CD4-positive, CD25-positive, alpha-beta regulatory T cell (primary cell): ENCODE measurements at regions not wholly inside any gene's neighbourhood (a gene's known extent, or its start where the extent isn't known, plus 50 kb on each side); places are given as distances from the start of the nearest gene placed in this dataset.
"Not testable (repeated sequence)": the region's sequence is repeated elsewhere in the genome, so short reads cannot be mapped to it uniquely, and the experiment has no call there.

ENCODE experiments used
- ATAC-seq, 2 donors: fragments of 150-1000 bp; cut with Tn5 transposase; one replicate each; pipeline ENCODE4 v1.10.0; 2021; ENCODE audit warnings: low read depth in 2 of 2, moderate number of reproducible peaks in 2 of 2, moderate library complexity in 1 of 2
- DNase-seq, 3 donors: peaks; one replicate each; pipeline versions ENCODE4 v3.0.0 to v3.0.0-alpha.2; 2012 to 2022; ENCODE audit warnings: mixed read lengths in 1 of 3
- H3K27ac ChIP-seq: one replicate; pipeline ENCODE4 v1.7.0; 2013; ENCODE audit warnings: mild to moderate bottlenecking, low read length; ENCODE audit not compliant: insufficient read depth, poor library complexity, severe bottlenecking
- H3K27me3 ChIP-seq: one replicate; pipeline ENCODE4 v1.7.0; 2013; ENCODE audit warnings: low read length; ENCODE audit not compliant: control insufficient read depth, insufficient read depth
- H3K36me3 ChIP-seq: one replicate; pipeline ENCODE4 v1.7.0; 2013; ENCODE audit warnings: mild to moderate bottlenecking, low read length, moderate library complexity; ENCODE audit not compliant: control insufficient read depth, insufficient read depth
- H3K4me1 ChIP-seq: 2 replicates; pipeline ENCODE4 v1.7.0; 2013; ENCODE audit warnings: mild to moderate bottlenecking, low read length; ENCODE audit not compliant: insufficient read depth, control insufficient read depth, poor library complexity, severe bottlenecking
- H3K4me3 ChIP-seq: one replicate; pipeline ENCODE4 v1.7.0; 2013; ENCODE audit warnings: low read depth, mild to moderate bottlenecking, low read length, moderate library complexity
- H3K9me3 ChIP-seq, 2 experiments: 1 replicate in 1 of 2; 2 replicates in 1 of 2; pipeline ENCODE4 v1.7.0; 2013; ENCODE audit warnings: low read length in 2 of 2, mild to moderate bottlenecking in 1 of 2, moderate library complexity in 1 of 2; ENCODE audit not compliant: control insufficient read depth in 2 of 2
- H3K27ac Mint-ChIP-seq, 3 donors: one replicate each; pipeline ENCODE4 v1.8.0; 2020 to 2022; ENCODE audit warnings: mild to moderate bottlenecking in 3 of 3, mixed read lengths in 3 of 3, moderate library complexity in 2 of 3
- H3K27me3 Mint-ChIP-seq: one replicate; pipeline ENCODE4 v1.8.0; 2022; ENCODE audit warnings: mild to moderate bottlenecking, mixed read lengths
- H3K36me3 Mint-ChIP-seq: one replicate; pipeline ENCODE4 v1.8.0; 2020; ENCODE audit warnings: mixed read lengths
- H3K4me1 Mint-ChIP-seq, 4 donors: one replicate each; pipeline ENCODE4 v1.8.0; 2020 to 2022; ENCODE audit warnings: mixed read lengths in 4 of 4, mild to moderate bottlenecking in 1 of 4
- H3K4me3 Mint-ChIP-seq, 4 donors: one replicate each; pipeline ENCODE4 v1.8.0; 2020 to 2022; ENCODE audit warnings: mild to moderate bottlenecking in 4 of 4, mixed read lengths in 4 of 4, moderate library complexity in 3 of 4
- H3K9me3 Mint-ChIP-seq, 7 donors: one replicate each; pipeline ENCODE4 v1.8.0; 2020 to 2022; ENCODE audit warnings: mixed read lengths in 7 of 7, mild to moderate bottlenecking in 3 of 7, moderate library complexity in 2 of 7

DNA sequence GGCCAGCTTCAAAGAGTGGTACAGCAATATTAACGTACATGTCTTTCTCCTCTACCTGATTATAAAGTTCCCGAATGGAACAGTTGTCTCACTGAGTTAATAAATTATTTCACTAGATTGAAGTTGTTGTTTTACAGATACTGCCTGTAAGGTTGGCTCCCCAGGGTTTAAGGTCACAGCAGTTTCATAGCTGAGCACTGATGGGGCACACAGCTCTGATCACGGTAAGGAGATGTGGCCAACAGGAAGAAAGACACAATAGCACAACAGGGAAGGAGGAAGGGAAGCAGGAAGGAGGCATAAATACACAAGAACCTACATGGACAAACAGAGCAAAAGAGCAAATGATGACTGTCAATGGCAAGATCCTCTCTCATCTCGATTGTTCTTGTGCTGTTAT is 215.6 kb downstream of the WNT5A start:
- H3K4me3 ChIP-seq = no peak overlapping the region
- H3K4me1 Mint-ChIP-seq = no peaks in the 10 kb centered on the region
- no peak overlapping the region for H3K27ac Mint-ChIP-seq

DNA sequence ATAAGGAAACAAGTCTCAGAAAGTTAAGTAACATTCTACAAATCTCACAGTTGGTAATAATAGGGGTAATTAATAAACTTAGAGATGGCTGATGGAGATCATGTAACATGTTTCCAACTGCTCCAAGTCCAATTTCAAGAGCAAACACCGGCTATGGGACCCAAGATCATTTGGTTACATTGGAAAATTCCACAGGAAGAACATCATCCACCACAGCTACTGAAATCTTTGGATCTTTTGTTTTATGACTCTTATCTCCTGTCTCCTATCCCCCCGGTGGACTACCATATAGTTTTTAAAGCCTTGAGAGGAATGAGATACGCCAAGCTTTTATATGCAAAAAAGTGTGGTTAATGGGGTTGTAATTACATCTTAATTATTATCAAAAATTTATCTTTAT is 216.1 kb downstream of the WNT5A start:
- Mint-ChIP-seq H3K36me3 (no peaks in the 10 kb centered on the region), H3K27me3 (no peaks in the 10 kb centered on the region)

More for the DNA sequence above, 215.6 kb downstream of the WNT5A start:
- Mint-ChIP-seq H3K4me3 (no peak overlapping the region), H3K27me3 (no peaks in the 10 kb centered on the region), H3K36me3 (no peaks in the 10 kb centered on the region), H3K9me3 (peaks cover 0 to 3% (median 0%) of the 10 kb centered on the region in 7 donors)
- Histone ChIP-seq H3K27ac (no peak overlapping the region), H3K36me3 (no peaks in the 10 kb centered on the region), H3K4me1 (no peaks in the 10 kb centered on the region), H3K9me3 (no peaks in the 10 kb centered on the region), H3K27me3 (no peaks in the 10 kb centered on the region)
- DNase-seq (no peak), ATAC-seq (no peak)

DNA sequence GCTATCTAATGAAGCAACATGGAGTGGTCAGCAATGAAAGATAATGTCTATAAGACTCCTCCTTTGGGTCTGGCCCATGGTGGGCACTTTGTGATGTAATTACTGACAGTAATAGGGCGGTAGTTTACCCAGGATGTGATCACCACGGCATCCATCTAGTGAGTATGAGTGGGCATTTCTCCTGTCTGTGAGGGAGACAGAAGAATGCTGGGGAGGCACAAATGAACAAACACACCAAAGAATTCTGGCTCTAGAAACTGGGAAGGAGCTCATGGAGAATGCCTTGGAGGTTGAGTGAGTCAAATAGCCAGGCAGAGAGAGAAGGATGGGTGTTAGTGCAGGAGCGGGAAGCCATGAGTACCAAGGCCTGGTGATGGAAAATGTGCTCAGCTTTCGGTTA is 217.5 kb downstream of the WNT5A start:
- Histone ChIP-seq H3K4me1 (no peaks in the 10 kb centered on the region), H3K4me3 (no peak overlapping the region), H3K36me3 (no peaks in the 10 kb centered on the region), H3K9me3 (no peaks in the 10 kb centered on the region), H3K27me3 (no peaks in the 10 kb centered on the region), H3K27ac (no peak overlapping the region)
- Mint-ChIP-seq H3K36me3 (no peaks in the 10 kb centered on the region), H3K4me1 (no peaks in the 10 kb centered on the region), H3K9me3 (peaks cover 0 to 3% (median 0%) of the 10 kb centered on the region in 7 donors), H3K27ac (peak overlapping the region in 1 of 3 donors; percentile 48), H3K27me3 (no peaks in the 10 kb centered on the region), H3K4me3 (no peak overlapping the region)
- DNase-seq = no peak
- ATAC-seq = no peak

More for the DNA sequence above, 216.1 kb downstream of the WNT5A start:
- peaks cover 0 to 3% (median 0%) of the 10 kb centered on the region in 7 donors for H3K9me3 Mint-ChIP-seq
- Histone ChIP-seq H3K4me1 (no peaks in the 10 kb centered on the region), H3K27me3 (no peaks in the 10 kb centered on the region), H3K4me3 (no peak overlapping the region), H3K27ac (no peak overlapping the region), H3K36me3 (no peaks in the 10 kb centered on the region), H3K9me3 (no peaks in the 10 kb centered on the region)
- H3K27ac Mint-ChIP-seq = no peak overlapping the region
- no peaks in the 10 kb centered on the region for H3K4me1 Mint-ChIP-seq
- H3K4me3 Mint-ChIP-seq = no peak overlapping the region
- ATAC-seq (no peak), DNase-seq (no peak)

DNA sequence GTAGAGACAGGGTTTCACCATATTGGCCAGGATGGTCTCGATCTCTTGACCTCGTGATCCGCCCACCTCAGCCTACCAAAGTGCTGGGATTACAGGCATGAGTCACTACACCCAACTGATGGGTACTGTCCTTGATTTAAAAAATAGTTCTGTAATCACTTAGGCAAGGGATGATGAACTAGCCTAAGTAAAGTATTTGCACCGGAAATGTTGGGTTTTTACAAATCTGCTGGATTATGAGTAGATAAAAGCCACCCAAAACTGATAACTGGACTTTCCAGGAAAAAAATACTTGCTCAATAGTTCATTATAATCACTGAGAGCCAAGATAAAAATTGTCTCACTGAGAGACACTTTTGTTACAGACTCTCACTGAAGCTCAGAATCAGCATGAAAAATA is 218.0 kb downstream of the WNT5A start:
- Mint-ChIP-seq H3K9me3 (peaks cover 0 to 3% (median 0%) of the 10 kb centered on the region in 7 donors), H3K36me3 (no peaks in the 10 kb centered on the region), H3K4me3 (no peak overlapping the region), H3K27me3 (no peaks in the 10 kb centered on the region), H3K27ac (no peak overlapping the region), H3K4me1 (no peaks in the 10 kb centered on the region)
- no peaks in the 10 kb centered on the region for H3K27me3 ChIP-seq
- H3K27ac ChIP-seq = no peak overlapping the region
- ATAC-seq (no peak), DNase-seq (no peak)
- no peaks in the 10 kb centered on the region for H3K36me3 ChIP-seq
- no peaks in the 10 kb centered on the region for H3K9me3 ChIP-seq
- H3K4me1 ChIP-seq = no peaks in the 10 kb centered on the region
- H3K4me3 ChIP-seq = no peak overlapping the region

DNA sequence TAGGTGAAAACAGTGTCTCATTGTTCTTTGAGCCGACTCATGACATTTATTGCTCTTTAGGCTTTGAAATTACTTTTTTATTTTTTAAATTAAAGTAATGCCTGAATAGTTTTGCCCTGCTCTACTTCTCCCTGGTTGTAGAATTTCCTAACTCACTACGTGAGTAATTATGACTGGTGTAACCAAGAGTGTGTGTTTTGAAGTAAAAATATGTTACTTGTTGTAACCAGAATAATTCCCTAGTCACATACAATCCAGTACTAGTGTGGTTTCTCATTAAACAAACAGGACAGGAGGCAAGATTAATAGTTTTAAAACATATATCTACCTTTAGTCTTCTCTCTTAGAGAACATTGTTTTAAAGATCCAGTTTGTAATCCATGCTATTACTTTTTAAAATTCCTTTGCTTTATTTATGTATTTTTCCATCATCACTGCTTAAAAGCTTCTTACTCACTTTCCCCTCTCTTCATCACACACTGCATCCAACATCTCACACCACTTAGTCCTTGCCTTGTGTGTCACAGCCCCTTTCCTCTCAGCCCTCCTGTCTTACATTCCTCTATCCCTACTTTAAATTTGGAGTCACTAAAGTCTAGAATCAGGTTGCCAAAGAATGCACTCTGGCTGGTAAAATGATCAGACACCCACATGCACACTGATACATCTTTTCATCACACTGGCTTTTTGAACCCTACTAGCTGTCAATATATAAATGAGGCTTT is 219.7 kb downstream of the WNT5A start:
- Histone ChIP-seq H3K27ac (no peak overlapping the region), H3K4me1 (no peaks in the 10 kb centered on the region), H3K27me3 (no peaks in the 10 kb centered on the region), H3K9me3 (no peaks in the 10 kb centered on the region), H3K36me3 (no peaks in the 10 kb centered on the region), H3K4me3 (no peak overlapping the region)
- H3K4me1 Mint-ChIP-seq = no peaks in the 10 kb centered on the region
- no peaks in the 10 kb centered on the region for H3K36me3 Mint-ChIP-seq
- peaks cover 0 to 5% (median 0%) of the 10 kb centered on the region in 7 donors for H3K9me3 Mint-ChIP-seq
- H3K4me3 Mint-ChIP-seq = no peak overlapping the region
- H3K27me3 Mint-ChIP-seq = no peaks in the 10 kb centered on the region
- no peak for ATAC-seq
- DNase-seq = no peak
- H3K27ac Mint-ChIP-seq = no peak overlapping the region

DNA sequence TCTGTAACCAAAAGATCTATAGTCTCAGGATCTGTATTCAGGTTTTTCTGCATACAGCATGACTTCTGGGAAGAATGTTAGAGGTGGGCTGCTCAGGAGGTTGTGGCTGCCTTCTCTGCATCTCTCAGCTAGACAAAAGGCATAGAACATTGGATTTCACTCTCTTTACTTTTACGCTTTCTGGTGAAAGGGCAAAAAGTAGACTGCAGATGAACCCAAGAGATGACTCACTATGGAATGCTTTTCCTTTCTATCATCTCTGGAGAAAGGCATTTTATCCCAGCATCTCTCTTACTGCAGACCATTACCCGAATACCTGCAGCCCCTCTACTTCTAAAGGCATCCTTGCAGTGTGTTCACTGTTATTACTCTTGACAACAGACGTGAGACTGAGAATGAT is 222.2 kb downstream of the WNT5A start:
- Histone ChIP-seq H3K27me3 (no peaks in the 10 kb centered on the region), H3K36me3 (no peaks in the 10 kb centered on the region), H3K4me1 (no peaks in the 10 kb centered on the region), H3K9me3 (no peaks in the 10 kb centered on the region), H3K4me3 (no peak overlapping the region), H3K27ac (no peak overlapping the region)
- Mint-ChIP-seq H3K4me1 (no peaks in the 10 kb centered on the region), H3K27me3 (no peaks in the 10 kb centered on the region), H3K36me3 (no peaks in the 10 kb centered on the region), H3K4me3 (no peak overlapping the region), H3K9me3 (peaks cover 0 to 9% (median 2%) of the 10 kb centered on the region in 7 donors), H3K27ac (no peak overlapping the region)
- no peak for ATAC-seq
- DNase-seq = no peak

DNA sequence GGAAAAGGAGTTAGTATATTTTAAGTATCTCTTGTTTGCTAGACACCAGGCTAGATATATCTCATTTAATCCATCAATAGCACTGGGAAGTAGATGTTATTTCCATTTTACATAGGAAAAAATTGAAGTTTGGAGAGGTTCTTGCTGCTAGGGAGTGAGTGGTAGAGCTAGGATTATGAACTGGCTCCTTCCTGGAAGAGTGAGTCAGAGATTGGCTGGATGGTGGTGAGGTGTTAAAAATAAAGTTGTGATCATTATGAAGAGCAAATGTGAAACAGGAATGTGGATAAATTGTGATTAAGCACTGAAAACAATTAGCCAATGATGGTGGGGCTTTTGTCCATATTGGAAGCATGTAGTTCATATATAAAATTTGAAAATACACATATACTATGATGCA is 234.2 kb downstream of the WNT5A start:
- Mint-ChIP-seq H3K9me3 (peaks cover 5 to 20% (median 7%) of the 10 kb centered on the region in 7 donors), H3K27ac (no peak overlapping the region), H3K27me3 (no peaks in the 10 kb centered on the region), H3K36me3 (no peaks in the 10 kb centered on the region), H3K4me3 (no peak overlapping the region), H3K4me1 (no peaks in the 10 kb centered on the region)
- ATAC-seq (no peak), DNase-seq (no peak)
- Histone ChIP-seq H3K4me1 (no peaks in the 10 kb centered on the region), H3K27me3 (no peaks in the 10 kb centered on the region), H3K36me3 (no peaks in the 10 kb centered on the region), H3K27ac (no peak overlapping the region), H3K4me3 (no peak overlapping the region), H3K9me3 (no peaks in the 10 kb centered on the region)

DNA sequence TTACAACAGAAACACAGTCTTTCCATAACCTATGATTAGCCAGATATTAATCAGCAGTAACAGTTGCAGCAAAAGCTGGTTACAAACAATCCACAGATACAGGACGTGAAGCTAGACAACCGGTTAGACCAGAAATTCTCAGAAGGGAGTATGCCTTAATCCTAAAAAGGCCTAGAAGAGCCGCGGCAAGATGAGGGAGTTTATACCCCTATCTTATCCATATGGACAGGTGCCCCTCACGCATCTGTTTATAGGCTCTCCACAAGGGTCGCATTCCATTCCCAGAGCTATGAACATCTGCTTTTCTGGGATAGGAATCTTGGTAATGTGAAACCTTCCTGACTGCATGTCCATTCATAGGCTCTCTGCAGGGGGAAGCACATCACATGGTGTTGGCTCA is 237.9 kb downstream of the WNT5A start:
- H3K4me1 Mint-ChIP-seq, H3K4me3 ChIP-seq, H3K36me3 ChIP-seq, H3K27ac ChIP-seq, H3K27me3 Mint-ChIP-seq, ATAC-seq, H3K4me1 ChIP-seq, H3K4me3 Mint-ChIP-seq, H3K27me3 ChIP-seq, DNase-seq, H3K9me3 ChIP-seq, H3K36me3 Mint-ChIP-seq, H3K27ac Mint-ChIP-seq: not testable (repeated sequence)
- peaks cover 4 to 16% (median 5%) of the 10 kb centered on the region in 7 donors for H3K9me3 Mint-ChIP-seq
